CD8-positive, alpha-beta memory T cell (primary cell): ENCODE measurements at regions not wholly inside any gene's neighbourhood (a gene's known extent, or its start where the extent isn't known, plus 50 kb on each side); places are given as distances from the start of the nearest gene placed in this dataset.

Source experiments
- CTCF ChIA-PET: fragments of 350-600 bp; sonication (Branson Sonifier 250); formaldehyde crosslinking; loops from one replicate; lab custom pipeline; 2021; ENCODE audit warnings: antibody characterized with exemption; lab: Charles Lee
- POLR2A ChIA-PET: fragments of 350-600 bp; sonication (Branson Sonifier 250); formaldehyde crosslinking; loops from one replicate; lab custom pipeline; 2021; ENCODE audit warnings: antibody characterized with exemption; lab: Charles Lee
- DNase-seq, 5 donors: peaks; one replicate each; pipeline versions ENCODE4 v3.0.0 to v3.0.0-alpha.2; 2020 to 2022; ENCODE audit warnings: mixed read lengths in 1 of 5
- H3K27ac ChIP-seq: one replicate; pipeline ENCODE4 v1.7.0; 2013; ENCODE audit warnings: low read depth, mild to moderate bottlenecking, low read length, moderate library complexity
- H3K27me3 ChIP-seq: 2 replicates; pipeline ENCODE4 v1.7.0; 2013; ENCODE audit warnings: low read length, mild to moderate bottlenecking; ENCODE audit not compliant: insufficient read depth, poor library complexity, severe bottlenecking
- H3K36me3 ChIP-seq: 2 replicates; pipeline ENCODE4 v1.7.0; 2013; ENCODE audit warnings: mild to moderate bottlenecking, low read length, moderate library complexity; ENCODE audit not compliant: insufficient read depth
- H3K4me1 ChIP-seq: 2 replicates; pipeline ENCODE4 v1.7.0; 2013; ENCODE audit warnings: mild to moderate bottlenecking, low read length, moderate library complexity; ENCODE audit not compliant: insufficient read depth
- H3K4me3 ChIP-seq: 2 replicates; pipeline ENCODE4 v1.7.0; 2013; ENCODE audit warnings: mild to moderate bottlenecking, low read length
- H3K9me3 ChIP-seq: 2 replicates; pipeline ENCODE4 v1.7.0; 2013; ENCODE audit warnings: mild to moderate bottlenecking, low read length
- H3K27ac Mint-ChIP-seq, 8 donors: one replicate each; pipeline ENCODE4 v1.8.0; 2020 to 2021; ENCODE audit warnings: mixed read lengths in 8 of 8, mild to moderate bottlenecking in 6 of 8, inconsistent platforms in 3 of 8, moderate library complexity in 3 of 8
- H3K27me3 Mint-ChIP-seq, 2 donors: one replicate each; pipeline ENCODE4 v1.8.0; 2020 to 2021; ENCODE audit warnings: mixed read lengths in 2 of 2, mild to moderate bottlenecking in 1 of 2, moderate library complexity in 1 of 2
- H3K36me3 Mint-ChIP-seq, 3 donors: one replicate each; pipeline ENCODE4 v1.8.0; 2020 to 2021; ENCODE audit warnings: mixed read lengths in 3 of 3, inconsistent platforms in 1 of 3, mild to moderate bottlenecking in 1 of 3
- H3K4me1 Mint-ChIP-seq, 3 donors: one replicate each; pipeline ENCODE4 v1.8.0; 2020 to 2021; ENCODE audit warnings: mixed read lengths in 3 of 3, inconsistent platforms in 1 of 3, mild to moderate bottlenecking in 1 of 3
- H3K4me3 Mint-ChIP-seq, 7 donors: one replicate each; pipeline ENCODE4 v1.8.0; 2020 to 2021; ENCODE audit warnings: mixed read lengths in 7 of 7, mild to moderate bottlenecking in 6 of 7, moderate library complexity in 4 of 7, inconsistent platforms in 2 of 7
- H3K9me3 Mint-ChIP-seq, 5 donors: one replicate each; pipeline ENCODE4 v1.8.0; 2020 to 2022; ENCODE audit warnings: mixed read lengths in 5 of 5, mild to moderate bottlenecking in 3 of 5, moderate library complexity in 2 of 5, inconsistent platforms in 1 of 5

DNA sequence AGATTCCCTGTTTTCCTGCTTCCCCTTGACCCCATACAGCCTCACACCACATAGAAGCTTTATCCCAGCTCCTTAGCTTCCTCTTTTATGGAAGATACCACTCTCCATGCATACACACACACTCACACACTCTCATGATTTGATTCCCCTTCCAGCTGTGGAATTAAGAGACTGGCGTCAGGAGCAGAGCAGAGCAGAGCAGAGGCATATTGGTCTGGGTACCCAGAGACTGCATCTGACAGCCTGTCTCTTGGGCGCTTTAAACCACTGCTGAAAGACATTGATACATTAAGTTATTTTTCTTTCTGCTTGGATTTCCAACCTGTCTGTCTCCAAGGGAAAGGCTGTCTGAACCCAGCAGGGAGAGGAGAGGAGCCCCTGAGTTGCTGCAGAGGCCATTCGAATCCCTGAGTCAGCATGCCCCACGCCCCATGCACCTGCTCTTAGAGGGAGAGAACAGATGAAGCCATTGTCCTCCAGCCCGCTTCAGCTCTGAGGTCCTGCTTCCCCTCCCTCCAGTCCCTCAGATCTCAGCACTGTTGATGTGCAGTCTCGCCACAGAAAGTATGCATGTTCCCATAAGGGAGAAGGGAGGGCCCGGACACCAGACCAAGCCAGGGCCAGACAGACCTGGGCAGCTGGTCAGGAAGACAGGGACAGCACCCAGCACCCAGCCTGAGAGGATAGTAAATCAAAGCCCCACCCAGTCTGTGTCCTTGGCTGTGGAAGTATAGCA is 66.7 kb upstream of the GJB5 start:
- Mint-ChIP-seq H3K36me3 (no peaks in the 10 kb centered on the region), H3K9me3 (peaks cover 0 to 2% (median 0%) of the 10 kb centered on the region in 5 donors), H3K27ac (no peak overlapping the region), H3K4me1 (peaks cover 0 to 4% (median 0%) of the 10 kb centered on the region in 3 donors), H3K27me3 (peaks cover 16 to 42% of the 10 kb centered on the region in 2 donors), H3K4me3 (no peak overlapping the region)
- H3K36me3 ChIP-seq = no peaks in the 10 kb centered on the region
- CTCF ChIA-PET = no interaction called here
- H3K27ac ChIP-seq = no peak overlapping the region
- H3K9me3 ChIP-seq = no peaks in the 10 kb centered on the region
- H3K27me3 ChIP-seq = no peaks in the 10 kb centered on the region
- H3K4me1 ChIP-seq = no peaks in the 10 kb centered on the region
- POLR2A ChIA-PET = no interaction called here
- no peak for DNase-seq
- no peak overlapping the region for H3K4me3 ChIP-seq

- no peak for DNase-seq
- Histone ChIP-seq H3K9me3 (no peaks in the 10 kb centered on the region), H3K27me3 (no peaks in the 10 kb centered on the region), H3K27ac (no peak overlapping the region), H3K36me3 (no peaks in the 10 kb centered on the region), H3K4me1 (no peaks in the 10 kb centered on the region), H3K4me3 (no peak overlapping the region)
- no peak overlapping the region for H3K4me3 Mint-ChIP-seq
- H3K27me3 Mint-ChIP-seq = peaks cover 18 to 42% of the 10 kb centered on the region in 2 donors
- H3K36me3 Mint-ChIP-seq = no peaks in the 10 kb centered on the region
- no peaks in the 10 kb centered on the region for H3K4me1 Mint-ChIP-seq
- H3K9me3 Mint-ChIP-seq = peaks cover 0 to 2% (median 0%) of the 10 kb centered on the region in 5 donors
- ChIA-PET CTCF (no interaction called here), POLR2A (no interaction called here)
- H3K27ac Mint-ChIP-seq = no peak overlapping the region
Observed at GRCh38 chr1:34690269-34690668, 64.6 kb upstream of the GJB5 start.

DNA sequence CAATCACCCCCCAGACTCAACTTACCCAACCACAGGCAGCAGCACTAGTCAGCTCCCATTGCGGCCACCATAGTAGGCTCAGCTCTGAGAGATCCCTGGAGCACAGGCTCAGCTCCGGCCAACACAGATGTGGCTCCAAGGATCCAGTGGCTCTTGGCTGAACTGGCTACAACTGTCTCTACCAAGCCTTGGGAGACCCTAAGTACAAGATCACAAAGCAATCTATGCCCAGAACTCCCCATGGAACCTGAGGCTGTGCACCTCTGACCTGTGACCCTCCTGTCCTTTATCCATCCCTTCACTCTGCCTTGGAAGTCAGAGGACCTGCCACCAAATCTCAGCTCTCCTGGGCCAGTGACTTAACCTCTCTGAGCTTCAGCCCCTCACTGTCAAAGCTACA is 61.8 kb upstream of the GJB5 start:
- no peak overlapping the region for H3K27ac ChIP-seq
- H3K27me3 Mint-ChIP-seq = peaks cover 12 to 30% of the 10 kb centered on the region in 2 donors
- peaks cover 0 to 2% (median 0%) of the 10 kb centered on the region in 5 donors for H3K9me3 Mint-ChIP-seq
- no peaks in the 10 kb centered on the region for H3K4me1 Mint-ChIP-seq
- H3K4me3 ChIP-seq = no peak overlapping the region
- CTCF ChIA-PET = no interaction called here
- no peaks in the 10 kb centered on the region for H3K4me1 ChIP-seq
- H3K27ac Mint-ChIP-seq = no peak overlapping the region
- POLR2A ChIA-PET = no interaction called here
- no peak overlapping the region for H3K4me3 Mint-ChIP-seq
- H3K36me3 Mint-ChIP-seq = no peaks in the 10 kb centered on the region
- H3K9me3 ChIP-seq = no peaks in the 10 kb centered on the region
- H3K36me3 ChIP-seq = no peaks in the 10 kb centered on the region
- H3K27me3 ChIP-seq = no peaks in the 10 kb centered on the region
- no peak for DNase-seq

- no peaks in the 10 kb centered on the region for H3K36me3 Mint-ChIP-seq
Observed at GRCh38 chr1:34694383-34694782, 60.5 kb upstream of the GJB5 start.

DNA sequence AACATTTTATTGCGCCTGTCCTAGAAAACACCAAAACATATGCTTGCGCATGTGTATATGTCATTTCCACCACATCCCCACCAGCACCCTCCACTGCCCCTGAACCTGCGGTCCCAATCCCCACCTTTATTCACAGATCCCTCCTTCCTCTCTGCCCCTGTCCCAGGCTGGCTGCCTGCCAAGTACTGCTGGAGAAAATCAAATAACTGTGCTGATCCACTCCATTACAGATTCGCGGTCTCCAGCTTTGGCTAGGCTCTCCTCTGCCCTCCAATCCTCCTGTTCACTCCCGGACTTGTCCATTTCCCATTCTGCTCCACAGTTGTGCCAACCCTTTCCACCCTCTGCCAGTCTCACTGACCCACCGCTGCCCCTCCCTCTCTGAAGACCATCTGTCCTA is 59.3 kb upstream of the GJB5 start:
- no peak overlapping the region for H3K4me3 Mint-ChIP-seq
- DNase-seq = no peak
- H3K27me3 Mint-ChIP-seq = peaks cover 9 to 26% of the 10 kb centered on the region in 2 donors
- Histone ChIP-seq H3K27ac (no peak overlapping the region), H3K4me1 (no peaks in the 10 kb centered on the region), H3K36me3 (no peaks in the 10 kb centered on the region), H3K9me3 (no peaks in the 10 kb centered on the region), H3K27me3 (no peaks in the 10 kb centered on the region), H3K4me3 (no peak overlapping the region)
- H3K9me3 Mint-ChIP-seq = peaks cover 0 to 2% (median 0%) of the 10 kb centered on the region in 5 donors
- no peaks in the 10 kb centered on the region for H3K4me1 Mint-ChIP-seq
- CTCF ChIA-PET = no interaction called here
- POLR2A ChIA-PET = no interaction called here
- no peak overlapping the region for H3K27ac Mint-ChIP-seq
- H3K36me3 Mint-ChIP-seq = no peaks in the 10 kb centered on the region

More at GRCh38 chr1:34694383-34694782, 60.5 kb upstream of the GJB5 start:
- Histone ChIP-seq H3K4me1 (no peaks in the 10 kb centered on the region), H3K36me3 (no peaks in the 10 kb centered on the region), H3K4me3 (no peak overlapping the region), H3K27me3 (no peaks in the 10 kb centered on the region), H3K9me3 (no peaks in the 10 kb centered on the region), H3K27ac (no peak overlapping the region)
- ChIA-PET POLR2A (no interaction called here), CTCF (no interaction called here)
- DNase-seq = no peak
- Mint-ChIP-seq H3K9me3 (peaks cover 0 to 2% (median 0%) of the 10 kb centered on the region in 5 donors), H3K27me3 (peaks cover 11 to 32% of the 10 kb centered on the region in 2 donors), H3K4me3 (no peak overlapping the region), H3K4me1 (no peaks in the 10 kb centered on the region), H3K27ac (no peak overlapping the region)

DNA sequence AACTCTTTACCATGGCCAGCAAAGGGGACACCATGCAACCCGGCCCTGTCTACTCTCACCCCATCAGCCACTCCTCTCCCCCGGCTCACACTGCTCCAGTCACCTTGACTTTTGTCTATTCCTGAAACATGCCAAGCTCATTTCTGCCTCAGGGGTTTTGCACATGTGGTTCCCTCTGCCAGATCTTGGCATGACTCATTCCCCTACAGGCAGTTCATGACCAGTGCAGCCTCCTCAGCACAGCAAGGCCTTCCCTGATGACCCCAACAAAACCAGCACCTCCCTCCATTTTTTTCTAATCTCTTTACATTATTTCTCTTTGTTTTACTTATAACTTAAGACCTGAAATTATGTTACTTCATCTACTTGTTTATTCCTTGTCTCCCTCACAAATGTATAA is 58.6 kb upstream of the GJB5 start:
- H3K9me3 ChIP-seq = no peaks in the 10 kb centered on the region
- Mint-ChIP-seq H3K9me3 (no peaks in the 10 kb centered on the region), H3K4me3 (no peak overlapping the region), H3K4me1 (no peaks in the 10 kb centered on the region), H3K27me3 (peaks cover 8 to 25% of the 10 kb centered on the region in 2 donors), H3K36me3 (no peaks in the 10 kb centered on the region), H3K27ac (no peak overlapping the region)
- H3K36me3 ChIP-seq = no peaks in the 10 kb centered on the region
- DNase-seq = no peak
- ChIA-PET POLR2A (no interaction called here), CTCF (no interaction called here)
- H3K4me1 ChIP-seq = no peaks in the 10 kb centered on the region
- no peak overlapping the region for H3K4me3 ChIP-seq
- no peaks in the 10 kb centered on the region for H3K27me3 ChIP-seq
- no peak overlapping the region for H3K27ac ChIP-seq

DNA sequence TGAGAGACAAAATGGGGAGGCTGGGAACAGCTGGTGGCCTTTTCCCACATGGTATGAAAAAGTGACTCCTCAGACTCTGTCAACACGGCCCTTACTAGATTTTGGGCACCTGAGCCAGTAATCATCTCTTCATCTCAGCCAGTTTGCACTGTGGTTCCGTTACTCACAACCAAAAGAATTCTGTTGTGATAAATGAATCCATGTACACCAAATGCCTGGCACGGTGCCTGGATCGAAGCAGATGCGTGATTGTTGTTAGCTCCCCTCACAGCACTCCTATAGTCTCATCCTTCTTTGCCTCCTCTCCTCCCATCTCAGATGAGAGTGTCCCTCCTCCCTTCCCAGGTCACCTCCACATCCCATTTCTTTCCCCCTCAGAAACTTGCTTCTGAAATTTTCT is 57.9 kb upstream of the GJB5 start:
- H3K9me3 ChIP-seq = no peaks in the 10 kb centered on the region
- Mint-ChIP-seq H3K27ac (no peak overlapping the region), H3K27me3 (peaks cover 6 to 24% of the 10 kb centered on the region in 2 donors), H3K36me3 (no peaks in the 10 kb centered on the region), H3K9me3 (no peaks in the 10 kb centered on the region), H3K4me1 (no peaks in the 10 kb centered on the region), H3K4me3 (no peak overlapping the region)
- no peaks in the 10 kb centered on the region for H3K36me3 ChIP-seq
- H3K27me3 ChIP-seq = no peaks in the 10 kb centered on the region
- DNase-seq = no peak
- no peaks in the 10 kb centered on the region for H3K4me1 ChIP-seq
- H3K27ac ChIP-seq = no peak overlapping the region
- ChIA-PET POLR2A (no interaction called here), CTCF (no interaction called here)
- no peak overlapping the region for H3K4me3 ChIP-seq

- H3K9me3 ChIP-seq = no peaks in the 10 kb centered on the region
- H3K9me3 Mint-ChIP-seq = no peaks in the 10 kb centered on the region
- H3K4me1 Mint-ChIP-seq = no peaks in the 10 kb centered on the region
- no peak overlapping the region for H3K27ac Mint-ChIP-seq
- CTCF ChIA-PET = no interaction called here
- H3K4me3 Mint-ChIP-seq = no peak overlapping the region
- no peak overlapping the region for H3K27ac ChIP-seq
- no peaks in the 10 kb centered on the region for H3K36me3 Mint-ChIP-seq
- POLR2A ChIA-PET = no interaction called here
- no peak for DNase-seq
- H3K36me3 ChIP-seq = no peaks in the 10 kb centered on the region
- no peaks in the 10 kb centered on the region for H3K4me1 ChIP-seq
- peaks cover 8 to 30% of the 10 kb centered on the region in 2 donors for H3K27me3 Mint-ChIP-seq
- H3K27me3 ChIP-seq = no peaks in the 10 kb centered on the region
- no peak overlapping the region for H3K4me3 ChIP-seq
Observed at GRCh38 chr1:34697818-34698217, 57.0 kb upstream of the GJB5 start.
